GM12875 (cell line): ENCODE measurements at regions not wholly inside any gene's neighbourhood (a gene's known extent, or its start where the extent isn't known, plus 50 kb on each side); places are given as distances from the start of the nearest gene placed in this dataset.

ENCODE experiments used
- H3K4me3 ChIP-seq: one replicate; pipeline ENCODE4 v1.5.1; 2011; ENCODE audit warnings: low read depth, low read length, control low read depth
- CTCF ChIP-seq: IDR thresholded peaks from 2 replicates; pipeline ENCODE4 v1.5.1; 2011; ENCODE audit warnings: low read depth, mild to moderate bottlenecking, control low read depth, inconsistent platforms, low read length, moderate library complexity, borderline replicate concordance; ENCODE audit not compliant: insufficient read depth

- TF ChIP-seq CTCF: no peak
- H3K4me3 ChIP-seq: no peak overlapping the region
Measured at GRCh38 chr14:98984719-98985041, 287.3 kb downstream of the BCL11B start.

GRCh38 chr14:98993818-98994217 is 278.2 kb downstream of the BCL11B start:
- no peak for TF ChIP-seq CTCF
- no peak overlapping the region for H3K4me3 ChIP-seq

- TF ChIP-seq CTCF: no peak
- H3K4me3 ChIP-seq: no peak overlapping the region
Measured at GRCh38 chr14:98994561-98994960, 277.4 kb downstream of the BCL11B start.

- TF ChIP-seq CTCF: no peak
Measured at GRCh38 chr14:98997526-98998205, 274.3 kb downstream of the BCL11B start.

GRCh38 chr14:98999345-98999744 is 272.7 kb downstream of the BCL11B start:
- no peak for TF ChIP-seq CTCF
- no peak overlapping the region for H3K4me3 ChIP-seq

More at GRCh38 chr14:98997526-98998205, 274.3 kb downstream of the BCL11B start:
- no peak overlapping the region for H3K4me3 ChIP-seq

- no peak for TF ChIP-seq CTCF
Measured at GRCh38 chr14:98999901-99000300, 272.1 kb downstream of the BCL11B start.

GRCh38 chr14:99001241-99001640 is 270.8 kb downstream of the BCL11B start:
- no peak overlapping the region for H3K4me3 ChIP-seq
- TF ChIP-seq CTCF: no peak

More at GRCh38 chr14:98999901-99000300, 272.1 kb downstream of the BCL11B start:
- no peak overlapping the region for H3K4me3 ChIP-seq
